ENCODE measurements at regions not wholly inside any gene's neighbourhood (a gene's known extent, or its start where the extent isn't known, plus 50 kb on each side); places are given as distances from the start of the nearest gene placed in this dataset.
"Not testable (repeated sequence)": the region's sequence is repeated elsewhere in the genome, so short reads cannot be mapped to it uniquely, and the experiment has no call there.

GRCh38 chr14:106248321-106249192 is 722.2 kb downstream of the TMEM121 start:
- in situ Hi-C loops (cut with MboI; ENCODE audit: low sequenced_read_pairs), result no loop called here

- in situ Hi-C loops (cut with MboI; ENCODE audit: low sequenced_read_pairs), result not testable (repeated sequence)
These were observed 727.6 kb downstream of the TMEM121 start for GRCh38 chr14:106253995-106254394.

- in situ Hi-C loops (cut with MboI; ENCODE audit: low sequenced_read_pairs), result not testable (repeated sequence)
These were observed 731.2 kb downstream of the TMEM121 start for GRCh38 chr14:106257569-106257994.

- in situ Hi-C loops (cut with MboI; ENCODE audit: low sequenced_read_pairs), result no loop called here
These were observed 741.8 kb downstream of the TMEM121 start for GRCh38 chr14:106268013-106268727.

- in situ Hi-C loops (cut with MboI; ENCODE audit: low sequenced_read_pairs), result no loop called here
These were observed 742.6 kb downstream of the TMEM121 start for GRCh38 chr14:106269029-106269428.

- in situ Hi-C loops (cut with MboI; ENCODE audit: low sequenced_read_pairs), result no loop called here
These were observed 743.2 kb downstream of the TMEM121 start for GRCh38 chr14:106269451-106270204.

- in situ Hi-C loops (cut with MboI; ENCODE audit: low sequenced_read_pairs), result not testable (repeated sequence)
These were observed 744.2 kb downstream of the TMEM121 start for GRCh38 chr14:106270476-106271121.

- in situ Hi-C loops (cut with MboI; ENCODE audit: low sequenced_read_pairs), result no loop called here
These were observed 750.2 kb downstream of the TMEM121 start for GRCh38 chr14:106276326-106277267.

- in situ Hi-C loops (cut with MboI; ENCODE audit: low sequenced_read_pairs), result no loop called here
These were observed 751.1 kb downstream of the TMEM121 start for GRCh38 chr14:106277503-106277902.

- in situ Hi-C loops (cut with MboI; ENCODE audit: low sequenced_read_pairs), result no loop called here
These were observed 754.5 kb downstream of the TMEM121 start for GRCh38 chr14:106280876-106281275.

- in situ Hi-C loops (cut with MboI; ENCODE audit: low sequenced_read_pairs), result no loop called here
These were observed 760.4 kb downstream of the TMEM121 start for GRCh38 chr14:106286697-106287290.

GRCh38 chr14:106287506-106287905 is 761.1 kb downstream of the TMEM121 start:
- in situ Hi-C loops (cut with MboI; ENCODE audit: low sequenced_read_pairs), result no loop called here

- in situ Hi-C loops (cut with MboI; ENCODE audit: low sequenced_read_pairs), result no loop called here
These were observed 765.2 kb downstream of the TMEM121 start for GRCh38 chr14:106291626-106292025.

GRCh38 chr14:106294324-106294723 is 767.9 kb downstream of the TMEM121 start:
- in situ Hi-C loops (cut with MboI; ENCODE audit: low sequenced_read_pairs), result no loop called here

- in situ Hi-C loops (cut with MboI; ENCODE audit: low sequenced_read_pairs), result not testable (repeated sequence)
These were observed 774.6 kb downstream of the TMEM121 start for GRCh38 chr14:106300951-106301510.

- in situ Hi-C loops (cut with MboI; ENCODE audit: low sequenced_read_pairs), result not testable (repeated sequence)
These were observed 775.2 kb downstream of the TMEM121 start for GRCh38 chr14:106301609-106302008.

- in situ Hi-C loops (cut with MboI; ENCODE audit: low sequenced_read_pairs), result no loop called here
These were observed 776.3 kb downstream of the TMEM121 start for GRCh38 chr14:106302661-106303060.

GRCh38 chr14:106304271-106304670 is 777.9 kb downstream of the TMEM121 start:
- in situ Hi-C loops (cut with MboI; ENCODE audit: low sequenced_read_pairs), result no loop called here

GRCh38 chr14:106308839-106309389 is 782.5 kb downstream of the TMEM121 start:
- in situ Hi-C loops (cut with MboI; ENCODE audit: low sequenced_read_pairs), result no loop called here

Data from HL-60/S4 (cell line).